ENCODE measurements at regions not wholly inside any gene's neighbourhood (a gene's known extent, or its start where the extent isn't known, plus 50 kb on each side); places are given as distances from the start of the nearest gene placed in this dataset.

- no peak overlapping the region for H2AFZ ChIP-seq (ENCODE audit: control insufficient read depth, low read depth, low read length)
- no peaks in the 10 kb centered on the region for H3K79me2 ChIP-seq (ENCODE audit: control insufficient read depth, insufficient read depth, low read length)
- ChIA-PET RAD21 (ENCODE audit: unreplicated experiment) (interaction anchor here (0.7 to 2.8 kb wide), 2 partner anchors 12 to 16 kb away, joined by 3 to 10 read pairs; no protein-coding TSS in a partner anchor), SMC1A (ENCODE audit: uncharacterized antibody, unreplicated experiment) (interaction anchor here (0.7 to 2.1 kb wide), 7 partner anchors 9 to 210 kb away, joined by 3 to 7 read pairs (median 3); no protein-coding TSS in a partner anchor), CTCF (interaction anchor here (0.9 to 2.4 kb wide), 2 partner anchors 12 to 52 kb away, joined by 3 to 7 read pairs; no protein-coding TSS in a partner anchor), POLR2A (interaction anchor here (1.2 kb wide), 1 partner anchor 12 kb away, joined by 3 read pairs; no protein-coding TSS in a partner anchor)
- H3K4me1 ChIP-seq (ENCODE audit: control insufficient read depth, insufficient read depth, low read length), result peaks cover 23% of the 10 kb centered on the region; the same call in 1 of the 2 replicates
- in situ Hi-C loops (cut with MboI) (no loop called here), intact Hi-C loops (cut with micrococcal nuclease; ENCODE audit: unreplicated experiment) (no loop called here)
- H3K27me3 ChIP-seq (replicated peaks in 1 of 2; ENCODE audit: control insufficient read depth in 2 of 2, insufficient read depth in 2 of 2, low read length in 1 of 2), result no peaks in the 10 kb centered on the region
- FAIRE-seq, result no peak
- no peak overlapping the region for H3K4me2 ChIP-seq (ENCODE audit: control insufficient read depth, insufficient read depth)
- 100% methylated on average over 1 of the region's 1 CpG for WGBS (ENCODE audit: insufficient coverage, insufficient replicate concordance, low lambda C conversion rate, missing lambda C conversion rate)
- DNase-seq (ENCODE audit: low read depth, low spot score), result no peak
- no peak for ATAC-seq
- no peak overlapping the region for H3K9ac ChIP-seq (ENCODE audit: control insufficient read depth, insufficient read depth, low read length)
- no TSS peak for BruUV-seq (replicated peaks)
- peaks cover 3% of the 10 kb centered on the region; the same call in 1 of the 3 replicates for H3K9me3 ChIP-seq (replicated peaks; ENCODE audit: control insufficient read depth, insufficient read depth, low read length)
- H3K36me3 ChIP-seq (ENCODE audit: control insufficient read depth in 2 of 2, insufficient read depth in 2 of 2, low read length in 1 of 2), result no peaks in the 10 kb centered on the region
- no peak for TF ChIP-seq JUND (IDR thresholded peaks at IDR 0.05; ENCODE audit: low read depth, low read length)
- TF ChIP-seq FOXM1 (IDR thresholded peaks at IDR 0.05; ENCODE audit: low read depth, low read length), result no peak
- no peak overlapping the region for H3K4me3 ChIP-seq
- no peaks in the 10 kb centered on the region for H4K20me1 ChIP-seq (ENCODE audit: control insufficient read depth, insufficient read depth)
- no peak overlapping the region for H3K27ac ChIP-seq (ENCODE audit: control insufficient read depth, insufficient read depth)
These were observed 167.2 kb upstream of the ATP2B1 start for GRCh38 chr12:89875809-89876208.

- DNase-seq (ENCODE audit: low read depth, low spot score) (no peak), ATAC-seq (no peak), FAIRE-seq (no peak)
- H4K20me1 ChIP-seq (ENCODE audit: control insufficient read depth, insufficient read depth), result no peaks in the 10 kb centered on the region
- POLR2A ChIA-PET, result interaction anchor here (1.5 kb wide), 1 partner anchor 11 kb away, joined by 4 read pairs; no protein-coding TSS in a partner anchor
- H3K27ac ChIP-seq (ENCODE audit: control insufficient read depth, insufficient read depth), result no peak overlapping the region
- no TSS peak for BruUV-seq (replicated peaks)
- H2AFZ ChIP-seq (ENCODE audit: control insufficient read depth, low read depth, low read length), result no peak overlapping the region
- H3K9me3 ChIP-seq (replicated peaks; ENCODE audit: control insufficient read depth, insufficient read depth, low read length), result peaks cover 3% of the 10 kb centered on the region
- H3K9ac ChIP-seq (ENCODE audit: control insufficient read depth, insufficient read depth, low read length), result no peak overlapping the region
- CTCF ChIA-PET, result interaction anchor here (0.9 to 2.4 kb wide), 2 partner anchors 11 to 53 kb away, joined by 3 to 7 read pairs; no protein-coding TSS in a partner anchor
- in situ Hi-C loops (cut with MboI) (no loop called here), intact Hi-C loops (cut with micrococcal nuclease; ENCODE audit: unreplicated experiment) (no loop called here)
- WGBS (ENCODE audit: insufficient coverage, insufficient replicate concordance, low lambda C conversion rate, missing lambda C conversion rate), result 90% methylated on average over 2 of the region's 2 CpGs
- H3K4me3 ChIP-seq, result no peak overlapping the region
- peaks cover 20% of the 10 kb centered on the region; the same call in 1 of the 2 replicates for H3K4me1 ChIP-seq (ENCODE audit: control insufficient read depth, insufficient read depth, low read length)
- no peak for TF ChIP-seq SIN3A (IDR thresholded peaks at IDR 0.05; ENCODE audit: low read depth, low read length)
- no peak for TF ChIP-seq JUND (IDR thresholded peaks at IDR 0.05; ENCODE audit: low read depth, low read length)
- TF ChIP-seq ZNF24 (IDR thresholded peaks at IDR 0.05), result no peak
- TF ChIP-seq ATF2 (IDR thresholded peaks at IDR 0.05; ENCODE audit: low read length), result no peak
- H3K4me2 ChIP-seq (ENCODE audit: control insufficient read depth, insufficient read depth), result no peak overlapping the region
- SMC1A ChIA-PET (ENCODE audit: uncharacterized antibody, unreplicated experiment), result interaction anchor here (0.7 to 2.1 kb wide), 5 partner anchors 9 to 209 kb away, joined by 3 to 10 read pairs (median 3); no protein-coding TSS in a partner anchor
- H3K79me2 ChIP-seq (ENCODE audit: control insufficient read depth, insufficient read depth, low read length), result no peaks in the 10 kb centered on the region
- H3K27me3 ChIP-seq (replicated peaks in 1 of 2; ENCODE audit: control insufficient read depth in 2 of 2, insufficient read depth in 2 of 2, low read length in 1 of 2), result no peaks in the 10 kb centered on the region
- RAD21 ChIA-PET (ENCODE audit: unreplicated experiment), result interaction anchor here (0.7 to 2.8 kb wide), 3 partner anchors 11 to 54 kb away, joined by 3 to 10 read pairs (median 3); no protein-coding TSS in a partner anchor
- H3K36me3 ChIP-seq (ENCODE audit: control insufficient read depth in 2 of 2, insufficient read depth in 2 of 2, low read length in 1 of 2), result no peaks in the 10 kb centered on the region
These were observed 166.6 kb upstream of the ATP2B1 start for GRCh38 chr12:89875225-89875624.

Measured in GM12878 (cell line).